Tibial nerve (tissue), 4 donors: ENCODE measurements at regions not wholly inside any gene's neighbourhood (a gene's known extent, or its start where the extent isn't known, plus 50 kb on each side); places are given as distances from the start of the nearest gene placed in this dataset.

Source experiments
- DNase-seq, 2 donors: peaks; one replicate each; pipeline ENCODE4 v3.0.0-alpha.2; 2019; ENCODE audit warnings: low spot score in 2 of 2
- H3K27ac ChIP-seq, 4 donors: fragments of 200-600 bp; sonication (generic) in 3 of 4; one replicate each; pipeline ENCODE4 v1.5.1; 2017 to 2019; ENCODE audit warnings: mild to moderate bottlenecking in 1 of 4
- H3K27me3 ChIP-seq, 2 donors: fragments of 200-600 bp; sonication (generic) in 1 of 2; one replicate each; pipeline versions ENCODE4 v1.5.1 to v1.6.0; 2017 to 2019
- H3K36me3 ChIP-seq, 3 donors: fragments of 200-600 bp; sonication (generic); one replicate each; pipeline ENCODE4 v1.5.1; 2018 to 2019
- H3K4me1 ChIP-seq, 4 donors: fragments of 200-600 bp; sonication (generic) in 3 of 4; one replicate each; pipeline ENCODE4 v1.5.1; 2017 to 2019
- H3K4me3 ChIP-seq, 4 donors: fragments of 200-600 bp; sonication (generic) in 3 of 4; one replicate each; pipeline ENCODE4 v1.5.1; 2017 to 2019; ENCODE audit warnings: mild to moderate bottlenecking in 1 of 4, moderate library complexity in 1 of 4
- H3K9me3 ChIP-seq, 4 donors: fragments of 200-600 bp; sonication (generic) in 3 of 4; one replicate each; pipeline ENCODE4 v1.5.1; 2017 to 2019
- CTCF ChIP-seq, 5 experiments: fragments of 200-600 bp in 3 of 5; fragments of 450-650 bp in 2 of 5; sonication (generic) in 3 of 5; IDR thresholded peaks; one replicate each; pipeline ENCODE4 v1.5.1; 2016 to 2019; ENCODE audit warnings: antibody characterized with exemption in 5 of 5, mild to moderate bottlenecking in 3 of 5, moderate library complexity in 2 of 5
- EP300 ChIP-seq, 2 donors: sonication (generic); formaldehyde crosslinking; IDR thresholded peaks; one replicate each; pipeline ENCODE4 v1.6.1; 2017; ENCODE audit warnings: antibody characterized with exemption in 2 of 2, mild to moderate bottlenecking in 1 of 2
- POLR2A ChIP-seq, 2 donors: fragments of 450-650 bp; IDR thresholded peaks; one replicate each; pipeline ENCODE4 v1.6.1; 2017; ENCODE audit warnings: antibody characterized with exemption in 2 of 2, mild to moderate bottlenecking in 2 of 2, moderate library complexity in 2 of 2
- WGBS, 2 donors: methylation state at CpG; one replicate each; pipeline ENCODE4 v1.1.5; 2018; 5-methylcytosine and 5-hydroxymethylcytosine counted together

GRCh38 chr9:12253941-12254340 is 439.2 kb upstream of the TYRP1 start:
- WGBS, 2 donors: 51 to 63% methylated on average over 2 of the region's 2 CpGs
- no peak overlapping the region for H3K4me3 ChIP-seq
- TF ChIP-seq CTCF (IDR thresholded peaks at IDR 0.05): no peak
- TF ChIP-seq POLR2A (IDR thresholded peaks at IDR 0.05): no peak
- TF ChIP-seq EP300 (IDR thresholded peaks at IDR 0.05): no peak
- DNase-seq: no peak
- H3K27ac ChIP-seq: no peak overlapping the region
- H3K9me3 ChIP-seq: peaks cover 0 to 27% (median 0%) of the 10 kb centered on the region in 4 donors
- H3K27me3 ChIP-seq: no peaks in the 10 kb centered on the region
- H3K36me3 ChIP-seq: no peaks in the 10 kb centered on the region
- H3K4me1 ChIP-seq: no peaks in the 10 kb centered on the region

- Histone ChIP-seq H3K27ac (no peak overlapping the region), H3K4me1 (peaks cover 0 to 6% (median 0%) of the 10 kb centered on the region in 4 donors), H3K9me3 (no peaks in the 10 kb centered on the region), H3K4me3 (no peak overlapping the region), H3K27me3 (no peaks in the 10 kb centered on the region), H3K36me3 (no peaks in the 10 kb centered on the region)
- WGBS, 2 donors: 61 to 63% methylated on average over 2 of the region's 2 CpGs
- TF ChIP-seq POLR2A (IDR thresholded peaks at IDR 0.05) (no peak), CTCF (IDR thresholded peaks at IDR 0.05) (no peak), EP300 (IDR thresholded peaks at IDR 0.05) (no peak)
- no peak for DNase-seq
These were observed 426.4 kb upstream of the TYRP1 start for GRCh38 chr9:12266758-12267157.

- no peak for DNase-seq
- TF ChIP-seq EP300 (IDR thresholded peaks at IDR 0.05): no peak
- TF ChIP-seq CTCF (IDR thresholded peaks at IDR 0.05): no peak
- TF ChIP-seq POLR2A (IDR thresholded peaks at IDR 0.05): no peak
- Histone ChIP-seq H3K4me3 (no peak overlapping the region), H3K27me3 (no peaks in the 10 kb centered on the region), H3K4me1 (peaks cover 0 to 6% (median 0%) of the 10 kb centered on the region in 4 donors), H3K36me3 (no peaks in the 10 kb centered on the region), H3K27ac (no peak overlapping the region), H3K9me3 (no peaks in the 10 kb centered on the region)
- WGBS, 2 donors: 27 to 38% methylated on average over 3 of the region's 3 CpGs
These were observed 421.7 kb upstream of the TYRP1 start for GRCh38 chr9:12271421-12271891.

GRCh38 chr9:12272471-12273120 is 420.6 kb upstream of the TYRP1 start:
- Histone ChIP-seq H3K27me3 (no peaks in the 10 kb centered on the region), H3K4me3 (no peak overlapping the region), H3K27ac (no peak overlapping the region), H3K36me3 (no peaks in the 10 kb centered on the region), H3K9me3 (no peaks in the 10 kb centered on the region), H3K4me1 (peaks cover 0 to 6% (median 0%) of the 10 kb centered on the region in 4 donors)
- no peak for TF ChIP-seq EP300 (IDR thresholded peaks at IDR 0.05)
- no peak for TF ChIP-seq CTCF (IDR thresholded peaks at IDR 0.05)
- no peak for TF ChIP-seq POLR2A (IDR thresholded peaks at IDR 0.05)
- WGBS, 2 donors: 42 to 58% methylated on average over 2 of the region's 2 CpGs
- DNase-seq: no peak

- 34 to 47% methylated on average over 2 of the region's 2 CpGs for WGBS, 2 donors
- Histone ChIP-seq H3K4me3 (no peak overlapping the region), H3K9me3 (no peaks in the 10 kb centered on the region), H3K27ac (no peak overlapping the region), H3K4me1 (peaks cover 0 to 6% (median 0%) of the 10 kb centered on the region in 4 donors), H3K36me3 (no peaks in the 10 kb centered on the region), H3K27me3 (no peaks in the 10 kb centered on the region)
- no peak for DNase-seq
- TF ChIP-seq EP300 (IDR thresholded peaks at IDR 0.05): no peak
- no peak for TF ChIP-seq CTCF (IDR thresholded peaks at IDR 0.05)
These were observed 418.6 kb upstream of the TYRP1 start for GRCh38 chr9:12274577-12274976.
